Ishikawa (cell line): ENCODE measurements at regions not wholly inside any gene's neighbourhood (a gene's known extent, or its start where the extent isn't known, plus 50 kb on each side); places are given as distances from the start of the nearest gene placed in this dataset.

ENCODE experiments used
- CEBPB ChIP-seq: IDR thresholded peaks from 2 replicates; pipeline ENCODE4 v1.6.1; 2012
- CREB1 ChIP-seq: IDR thresholded peaks from 2 replicates; pipeline ENCODE4 v1.6.1; 2012; ENCODE audit warnings: low read depth
- EGR1 ChIP-seq: IDR thresholded peaks from 2 replicates; pipeline ENCODE4 v1.6.1; 2012
- EP300 ChIP-seq: IDR thresholded peaks from 2 replicates; pipeline ENCODE4 v1.6.1; 2012; ENCODE audit warnings: borderline replicate concordance
- FOXM1 ChIP-seq: IDR thresholded peaks from 2 replicates; pipeline ENCODE4 v1.6.1; 2012; ENCODE audit warnings: low read depth, borderline replicate concordance
- NFIC ChIP-seq: IDR thresholded peaks from 2 replicates; pipeline ENCODE4 v1.6.1; 2012
- RAD21 ChIP-seq: IDR thresholded peaks from 2 replicates; pipeline ENCODE4 v1.6.1; 2012; ENCODE audit warnings: low read depth
- REST ChIP-seq: IDR thresholded peaks from 2 replicates; pipeline ENCODE4 v1.6.1; 2012; ENCODE audit warnings: low read depth, mild to moderate bottlenecking
- TAF1 ChIP-seq: IDR thresholded peaks from 2 replicates; pipeline ENCODE4 v1.6.1; 2012; ENCODE audit warnings: low read depth, mild to moderate bottlenecking
- TCF12 ChIP-seq: IDR thresholded peaks from 2 replicates; pipeline ENCODE4 v1.6.1; 2012; ENCODE audit warnings: low read depth
- TEAD4 ChIP-seq: IDR thresholded peaks from 2 replicates; pipeline ENCODE4 v1.6.1; 2012
- YY1 ChIP-seq: IDR thresholded peaks from 2 replicates; pipeline ENCODE4 v1.6.1; 2012; ENCODE audit warnings: low read depth
- ZBTB7A ChIP-seq: IDR thresholded peaks from 2 replicates; pipeline ENCODE4 v1.6.1; 2012; ENCODE audit warnings: low read depth
- TF ChIP-seq, protein P1 (sequence below): IDR thresholded peaks from 2 replicates; pipeline ENCODE4 v1.6.1; 2012
- TF ChIP-seq, protein P2 (sequence below): IDR thresholded peaks from 2 replicates; pipeline ENCODE4 v1.6.1; 2012

- no peak for TF ChIP-seq TCF12
- TF ChIP-seq EGR1 = no peak
- TF ChIP-seq, protein P1, sequence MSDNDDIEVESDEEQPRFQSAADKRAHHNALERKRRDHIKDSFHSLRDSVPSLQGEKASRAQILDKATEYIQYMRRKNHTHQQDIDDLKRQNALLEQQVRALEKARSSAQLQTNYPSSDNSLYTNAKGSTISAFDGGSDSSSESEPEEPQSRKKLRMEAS = no peak
- TF ChIP-seq REST = no peak
- no peak for TF ChIP-seq CREB1
- no peak for TF ChIP-seq TEAD4
- no peak for TF ChIP-seq ZBTB7A
- no peak for TF ChIP-seq FOXM1
- TF ChIP-seq EP300 = no peak
Measured at GRCh38 chr13:39874331-39875053, 219.0 kb downstream of the COG6 start.

DNA sequence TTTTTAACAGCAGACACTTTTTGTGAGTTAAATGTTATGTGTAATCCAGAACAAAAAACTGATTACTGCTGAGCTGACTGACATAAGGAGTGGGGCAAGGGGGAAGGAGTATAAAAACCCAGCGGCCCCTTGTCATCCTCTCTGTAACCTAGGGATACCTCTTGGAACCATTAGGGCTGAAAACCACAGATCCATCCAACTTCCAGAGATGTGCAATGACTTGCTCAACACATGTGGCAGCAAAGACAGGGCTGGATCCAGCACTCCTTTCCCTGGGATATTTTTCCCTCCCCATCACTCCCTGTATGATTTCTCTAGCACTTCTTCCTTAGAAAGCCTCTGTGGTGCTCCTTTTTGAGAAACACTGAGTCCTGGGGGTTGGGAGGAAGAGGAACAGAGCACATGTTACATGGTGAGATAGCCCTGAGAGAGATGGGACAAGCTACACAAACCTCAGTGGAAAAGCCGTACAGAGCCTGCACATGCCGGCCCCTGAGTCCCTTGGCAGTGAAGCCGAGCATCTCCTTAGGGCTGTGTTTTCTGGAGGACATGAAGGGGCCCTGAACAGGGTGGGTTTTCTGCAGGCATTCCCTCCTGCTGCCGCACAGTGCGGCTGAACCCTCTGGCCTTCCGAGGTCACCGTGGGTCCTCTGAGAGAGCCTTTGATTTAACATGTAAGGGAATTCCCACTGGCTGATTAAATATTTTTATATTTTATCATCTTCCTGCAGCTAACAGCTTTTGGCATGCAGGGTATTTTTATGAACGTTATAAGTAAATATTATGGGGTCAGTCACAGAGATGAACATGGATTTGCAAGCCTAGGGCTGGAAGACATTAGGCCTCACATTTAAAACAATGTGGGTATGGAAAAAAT is 219.9 kb downstream of the COG6 start:
- TF ChIP-seq CREB1 (no peak), RAD21 (no peak), EP300 (no peak), FOXM1 (no peak), EGR1 (no peak), TCF12 (no peak), REST (no peak), YY1 (no peak), CEBPB (no peak), NFIC (no peak), ZBTB7A (no peak)
- TF ChIP-seq, protein P1 = no peak
- TF ChIP-seq, protein P2, sequence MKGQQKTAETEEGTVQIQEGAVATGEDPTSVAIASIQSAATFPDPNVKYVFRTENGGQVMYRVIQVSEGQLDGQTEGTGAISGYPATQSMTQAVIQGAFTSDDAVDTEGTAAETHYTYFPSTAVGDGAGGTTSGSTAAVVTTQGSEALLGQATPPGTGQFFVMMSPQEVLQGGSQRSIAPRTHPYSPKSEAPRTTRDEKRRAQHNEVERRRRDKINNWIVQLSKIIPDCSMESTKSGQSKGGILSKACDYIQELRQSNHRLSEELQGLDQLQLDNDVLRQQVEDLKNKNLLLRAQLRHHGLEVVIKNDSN = no peak

DNA sequence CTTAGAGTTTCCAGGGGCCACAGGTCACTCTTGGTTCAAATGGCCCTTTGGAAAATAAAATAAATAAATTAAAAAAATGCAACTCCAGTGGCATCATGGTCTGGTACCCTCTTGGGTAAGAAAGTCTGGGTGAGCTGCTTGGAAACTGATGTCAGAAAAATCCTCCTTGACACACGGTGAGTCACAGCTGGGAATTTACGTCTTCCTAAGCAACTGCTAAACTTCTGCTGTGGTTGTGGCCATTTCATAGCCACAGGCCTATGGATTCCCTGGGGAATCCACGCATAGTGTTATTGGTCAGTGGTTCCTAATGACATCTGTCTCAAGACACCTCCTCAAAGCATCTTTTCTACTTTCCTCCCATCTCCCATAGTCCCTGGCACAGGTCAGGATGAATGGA is 220.8 kb downstream of the COG6 start:
- no peak for TF ChIP-seq YY1
- TF ChIP-seq TEAD4 = no peak
- TF ChIP-seq, protein P2 = no peak
- no peak for TF ChIP-seq CREB1
- no peak for TF ChIP-seq RAD21

GRCh38 chr13:39877134-39877533 is 221.7 kb downstream of the COG6 start:
- no peak for TF ChIP-seq ZBTB7A
- TF ChIP-seq EP300 = no peak
- TF ChIP-seq TCF12 = no peak
- TF ChIP-seq, protein P2 = no peak
- no peak for TF ChIP-seq RAD21

DNA sequence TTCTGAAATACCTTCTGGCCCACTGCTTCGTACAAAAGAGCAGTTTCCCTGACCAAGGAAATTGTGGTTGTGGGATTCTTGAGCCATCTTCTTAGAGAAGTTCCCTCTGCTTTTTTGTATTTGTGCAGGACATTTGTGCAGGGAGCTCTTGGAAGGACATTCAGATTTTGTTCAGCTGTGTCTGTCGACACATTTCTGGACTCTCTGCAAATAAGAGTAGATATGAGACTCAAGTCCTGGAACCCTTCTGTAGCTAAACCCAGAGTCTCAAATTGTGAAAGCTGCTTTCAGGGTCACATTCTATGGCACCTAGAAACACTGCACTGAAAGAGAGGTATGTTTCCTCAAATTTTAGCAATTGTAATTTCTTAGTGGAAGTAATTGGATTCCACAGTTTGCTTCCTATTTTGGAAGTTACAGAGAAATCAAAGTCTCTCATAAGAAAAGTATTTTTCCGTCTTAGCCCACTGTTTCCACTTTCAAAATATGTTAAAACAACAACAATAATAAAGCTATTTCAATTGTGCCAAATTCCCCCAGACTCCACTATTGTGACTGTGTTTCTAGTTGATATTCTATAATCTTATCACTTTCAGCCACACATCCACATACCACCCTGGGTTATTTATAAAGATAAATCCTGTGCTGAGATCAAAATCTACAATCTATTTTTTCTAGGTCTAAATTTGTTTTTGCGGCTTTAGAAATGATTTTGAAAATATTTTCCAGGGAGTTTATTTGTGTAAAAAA is 224.0 kb downstream of the COG6 start:
- TF ChIP-seq TEAD4 (no peak), CREB1 (no peak)

DNA sequence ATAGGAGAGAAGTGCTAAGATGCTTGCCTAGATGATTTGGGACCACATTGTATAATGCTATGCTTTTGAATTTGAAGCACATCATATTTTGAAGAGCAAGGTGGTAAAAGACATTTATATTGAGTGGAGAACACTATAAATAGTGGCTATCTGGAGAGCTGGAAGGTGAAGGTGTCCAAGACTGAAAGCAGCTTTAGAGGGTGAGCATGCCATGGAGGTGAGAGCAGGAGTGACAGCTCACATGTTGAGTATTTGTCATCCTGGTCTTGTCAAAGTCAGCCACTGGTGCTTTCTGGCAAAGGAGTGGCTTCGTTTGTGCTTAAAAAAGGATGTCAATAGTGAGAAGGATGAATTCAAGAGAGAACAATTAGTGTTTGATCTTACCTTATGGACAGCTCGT is 225.9 kb downstream of the COG6 start:
- TF ChIP-seq TAF1 (no peak), EGR1 (no peak), CEBPB (no peak)
- TF ChIP-seq, protein P1 = no peak
